Mesendoderm (in vitro differentiated cells): ENCODE measurements at regions not wholly inside any gene's neighbourhood (a gene's known extent, or its start where the extent isn't known, plus 50 kb on each side); places are given as distances from the start of the nearest gene placed in this dataset.
A peak's percentile ranks its signal among the peaks of the same experiment; 100 is the strongest.

Source experiments
- DNase-seq: peaks from one replicate; pipeline ENCODE4 v3.0.0; 2013
- H2AK5ac ChIP-seq: 2 replicates; pipeline ENCODE4 v1.6.1; 2013; ENCODE audit warnings: low read length, inconsistent platforms
- H2BK120ac ChIP-seq: 2 replicates; pipeline ENCODE4 v1.6.1; 2013; ENCODE audit warnings: low read depth, mild to moderate bottlenecking, low read length, moderate library complexity, mixed read lengths
- H2BK15ac ChIP-seq: replicated peaks from 2 replicates; pipeline ENCODE4 v1.6.1; 2013; ENCODE audit warnings: low read depth, mild to moderate bottlenecking, moderate library complexity
- H2BK5ac ChIP-seq: 2 replicates; pipeline ENCODE4 v1.6.1; 2013; ENCODE audit warnings: low read length, inconsistent platforms
- H3K18ac ChIP-seq: 2 replicates; pipeline ENCODE4 v1.6.1; 2013; ENCODE audit warnings: mild to moderate bottlenecking, low read length, mixed read lengths
- H3K23ac ChIP-seq: one replicate; pipeline ENCODE4 v1.6.1; 2013; ENCODE audit warnings: low read length
- H3K27ac ChIP-seq: 2 replicates; pipeline ENCODE4 v1.5.1; 2013; ENCODE audit warnings: low read depth, mild to moderate bottlenecking, inconsistent platforms, low read length, moderate library complexity
- H3K27me3 ChIP-seq: 2 replicates; pipeline ENCODE4 v1.6.1; 2013; ENCODE audit warnings: low read length, control low read depth, mild to moderate bottlenecking, inconsistent platforms; ENCODE audit not compliant: insufficient read depth, poor library complexity
- H3K36me3 ChIP-seq: 2 replicates; pipeline ENCODE4 v1.6.1; 2013; ENCODE audit warnings: low read length, inconsistent platforms; ENCODE audit not compliant: control insufficient read depth, insufficient read depth
- H3K4ac ChIP-seq: one replicate; pipeline ENCODE4 v1.6.1; 2013; ENCODE audit warnings: low read depth, mild to moderate bottlenecking, low read length, moderate library complexity
- H3K4me1 ChIP-seq: 2 replicates; pipeline ENCODE4 v1.6.1; 2013; ENCODE audit warnings: low read depth, low read length, inconsistent platforms; ENCODE audit not compliant: control insufficient read depth
- H3K4me2 ChIP-seq: 2 replicates; pipeline ENCODE4 v1.6.1; 2013; ENCODE audit warnings: low read length
- H3K4me3 ChIP-seq: 2 replicates; pipeline ENCODE4 v1.5.1; 2013; ENCODE audit warnings: mild to moderate bottlenecking, low read length
- H3K56ac ChIP-seq: one replicate; pipeline ENCODE4 v1.6.1; 2013; ENCODE audit warnings: low read length
- H3K79me1 ChIP-seq: 2 replicates; pipeline ENCODE4 v1.6.1; 2013; ENCODE audit warnings: low read length, inconsistent platforms
- H3K79me2 ChIP-seq: 2 replicates; pipeline ENCODE4 v1.6.1; 2013; ENCODE audit warnings: mild to moderate bottlenecking, low read length; ENCODE audit not compliant: control insufficient read depth, insufficient read depth
- H3K9ac ChIP-seq: 2 replicates; pipeline ENCODE4 v1.6.1; 2013; ENCODE audit warnings: low read length, inconsistent platforms
- H4K5ac ChIP-seq: one replicate; pipeline ENCODE4 v1.6.1; 2013; ENCODE audit warnings: low read length
- H4K8ac ChIP-seq: one replicate; pipeline ENCODE4 v1.6.1; 2013; ENCODE audit warnings: low read depth, mild to moderate bottlenecking, control low read depth, low read length, moderate library complexity
- WGBS: extraction: QIAGEN DNeasy Blood & Tissue Kit; methylation state at CpG from one replicate; pipeline ENCODE4 v1.1.7; 2013; ENCODE audit warnings: low lambda C conversion rate, missing lambda C conversion rate; ENCODE audit not compliant: insufficient coverage; ENCODE audit errors: extremely low coverage; 5-methylcytosine and 5-hydroxymethylcytosine counted together

- H3K4me3 ChIP-seq, result no peak overlapping the region
- H3K23ac ChIP-seq, result no peak overlapping the region
- H2BK120ac ChIP-seq, result no peak overlapping the region
- no peak overlapping the region for H2AK5ac ChIP-seq
- H3K36me3 ChIP-seq, result no peaks in the 10 kb centered on the region
- no peak for DNase-seq
- no peak overlapping the region for H3K56ac ChIP-seq
- H3K18ac ChIP-seq, result no peak overlapping the region
- no peak overlapping the region for H4K8ac ChIP-seq
- H3K4ac ChIP-seq, result no peak overlapping the region
- no peak overlapping the region for H3K27ac ChIP-seq
- H3K79me2 ChIP-seq, result no peaks in the 10 kb centered on the region
- no peaks in the 10 kb centered on the region for H3K4me1 ChIP-seq
- no peaks in the 10 kb centered on the region for H3K27me3 ChIP-seq
- H2BK5ac ChIP-seq, result no peak overlapping the region
- no peak overlapping the region for H3K4me2 ChIP-seq
- WGBS, result no CpG with 5 or more reads among the region's 2 CpGs
- H4K5ac ChIP-seq, result no peak overlapping the region
- H3K9ac ChIP-seq, result no peak overlapping the region
- no peak overlapping the region for H2BK15ac ChIP-seq
- no peaks in the 10 kb centered on the region for H3K79me1 ChIP-seq
Observed at GRCh38 chr5:74199005-74199404, 441.5 kb downstream of the ENC1 start.

GRCh38 chr5:74198156-74198555 is 442.4 kb downstream of the ENC1 start:
- H3K36me3 ChIP-seq, result no peaks in the 10 kb centered on the region
- H3K27ac ChIP-seq, result no peak overlapping the region
- no peak overlapping the region for H4K8ac ChIP-seq
- H2AK5ac ChIP-seq, result no peak overlapping the region
- H2BK120ac ChIP-seq, result no peak overlapping the region
- H3K4ac ChIP-seq, result no peak overlapping the region
- no CpG with 5 or more reads among the region's 2 CpGs for WGBS
- H3K79me1 ChIP-seq, result no peaks in the 10 kb centered on the region
- no peak overlapping the region for H2BK5ac ChIP-seq
- no peak for DNase-seq
- no peak overlapping the region for H3K4me2 ChIP-seq
- H3K56ac ChIP-seq, result no peak overlapping the region
- no peaks in the 10 kb centered on the region for H3K27me3 ChIP-seq
- no peak overlapping the region for H3K18ac ChIP-seq
- no peaks in the 10 kb centered on the region for H3K79me2 ChIP-seq
- H2BK15ac ChIP-seq, result no peak overlapping the region
- H3K9ac ChIP-seq, result no peak overlapping the region
- no peak overlapping the region for H3K23ac ChIP-seq
- no peaks in the 10 kb centered on the region for H3K4me1 ChIP-seq
- no peak overlapping the region for H3K4me3 ChIP-seq
- H4K5ac ChIP-seq, result no peak overlapping the region

- H3K9ac ChIP-seq, result no peak overlapping the region
- H3K4me2 ChIP-seq, result no peak overlapping the region
- H4K5ac ChIP-seq, result no peak overlapping the region
- no peak overlapping the region for H3K4ac ChIP-seq
- no peak overlapping the region for H2BK5ac ChIP-seq
- DNase-seq, result no peak
- H3K79me2 ChIP-seq, result no peaks in the 10 kb centered on the region
- H3K4me3 ChIP-seq, result no peak overlapping the region
- no peaks in the 10 kb centered on the region for H3K27me3 ChIP-seq
- H3K23ac ChIP-seq, result no peak overlapping the region
- no peaks in the 10 kb centered on the region for H3K4me1 ChIP-seq
- no peak overlapping the region for H2BK15ac ChIP-seq
- no peaks in the 10 kb centered on the region for H3K79me1 ChIP-seq
- no peak overlapping the region for H3K56ac ChIP-seq
- no peak overlapping the region for H2AK5ac ChIP-seq
- H3K36me3 ChIP-seq, result no peaks in the 10 kb centered on the region
- no peak overlapping the region for H4K8ac ChIP-seq
- no peak overlapping the region for H3K27ac ChIP-seq
- H2BK120ac ChIP-seq, result no peak overlapping the region
- no peak overlapping the region for H3K18ac ChIP-seq
- WGBS, result no CpG with 5 or more reads among the region's 2 CpGs
Observed at GRCh38 chr5:74196233-74196632, 444.3 kb downstream of the ENC1 start.

- H3K9ac ChIP-seq, result no peak overlapping the region
- no peak overlapping the region for H2BK15ac ChIP-seq
- H3K79me1 ChIP-seq, result no peaks in the 10 kb centered on the region
- no peaks in the 10 kb centered on the region for H3K36me3 ChIP-seq
- no peak overlapping the region for H4K8ac ChIP-seq
- H3K4ac ChIP-seq, result no peak overlapping the region
- H3K4me3 ChIP-seq, result no peak overlapping the region
- no peak overlapping the region for H2BK120ac ChIP-seq
- H3K56ac ChIP-seq, result no peak overlapping the region
- WGBS, result no CpG with 5 or more reads among the region's 4 CpGs
- H3K4me1 ChIP-seq, result no peaks in the 10 kb centered on the region
- H3K4me2 ChIP-seq, result no peak overlapping the region
- H2BK5ac ChIP-seq, result no peak overlapping the region
- DNase-seq, result no peak
- no peak overlapping the region for H3K18ac ChIP-seq
- no peak overlapping the region for H3K23ac ChIP-seq
- no peak overlapping the region for H3K27ac ChIP-seq
- H3K27me3 ChIP-seq, result no peaks in the 10 kb centered on the region
- no peak overlapping the region for H2AK5ac ChIP-seq
- no peak overlapping the region for H4K5ac ChIP-seq
- no peaks in the 10 kb centered on the region for H3K79me2 ChIP-seq
Observed at GRCh38 chr5:74194196-74194595, 446.3 kb downstream of the ENC1 start.

- WGBS, result no CpG with 5 or more reads among the region's 9 CpGs
- DNase-seq, result no peak
- no peak overlapping the region for H3K23ac ChIP-seq
Observed at GRCh38 chr5:74192606-74193299, 447.8 kb downstream of the ENC1 start.

More at GRCh38 chr5:74192606-74193299, 447.8 kb downstream of the ENC1 start:
- no peak overlapping the region for H3K4ac ChIP-seq
- H3K9ac ChIP-seq, result no peak overlapping the region
- no peak overlapping the region for H2BK5ac ChIP-seq
- no peak overlapping the region for H3K27ac ChIP-seq
- H2BK120ac ChIP-seq, result no peak overlapping the region
- no peak overlapping the region for H2AK5ac ChIP-seq
- peak overlapping the region; percentile 65 for H4K8ac ChIP-seq
- H4K5ac ChIP-seq, result no peak overlapping the region
- H3K56ac ChIP-seq, result no peak overlapping the region
- H3K36me3 ChIP-seq, result no peaks in the 10 kb centered on the region
- no peak overlapping the region for H2BK15ac ChIP-seq
- H3K4me3 ChIP-seq, result no peak overlapping the region
- no peaks in the 10 kb centered on the region for H3K79me2 ChIP-seq
- H3K79me1 ChIP-seq, result no peaks in the 10 kb centered on the region
- no peaks in the 10 kb centered on the region for H3K27me3 ChIP-seq
- H3K18ac ChIP-seq, result no peak overlapping the region
- H3K4me2 ChIP-seq, result no peak overlapping the region
- H3K4me1 ChIP-seq, result no peaks in the 10 kb centered on the region
